ENCODE measurements at regions not wholly inside any gene's neighbourhood (a gene's known extent, or its start where the extent isn't known, plus 50 kb on each side); places are given as distances from the start of the nearest gene placed in this dataset.
A peak's percentile ranks its signal among the peaks of the same experiment; 100 is the strongest.
"Not testable (repeated sequence)": the region's sequence is repeated elsewhere in the genome, so short reads cannot be mapped to it uniquely, and the experiment has no call there.

GRCh38 chr12:102642199-102642598, 161.8 kb upstream of the IGF1 start:
- DNase-seq (ENCODE audit: extremely low read depth, low read depth) = no peak
- TF ChIP-seq, protein P1, sequence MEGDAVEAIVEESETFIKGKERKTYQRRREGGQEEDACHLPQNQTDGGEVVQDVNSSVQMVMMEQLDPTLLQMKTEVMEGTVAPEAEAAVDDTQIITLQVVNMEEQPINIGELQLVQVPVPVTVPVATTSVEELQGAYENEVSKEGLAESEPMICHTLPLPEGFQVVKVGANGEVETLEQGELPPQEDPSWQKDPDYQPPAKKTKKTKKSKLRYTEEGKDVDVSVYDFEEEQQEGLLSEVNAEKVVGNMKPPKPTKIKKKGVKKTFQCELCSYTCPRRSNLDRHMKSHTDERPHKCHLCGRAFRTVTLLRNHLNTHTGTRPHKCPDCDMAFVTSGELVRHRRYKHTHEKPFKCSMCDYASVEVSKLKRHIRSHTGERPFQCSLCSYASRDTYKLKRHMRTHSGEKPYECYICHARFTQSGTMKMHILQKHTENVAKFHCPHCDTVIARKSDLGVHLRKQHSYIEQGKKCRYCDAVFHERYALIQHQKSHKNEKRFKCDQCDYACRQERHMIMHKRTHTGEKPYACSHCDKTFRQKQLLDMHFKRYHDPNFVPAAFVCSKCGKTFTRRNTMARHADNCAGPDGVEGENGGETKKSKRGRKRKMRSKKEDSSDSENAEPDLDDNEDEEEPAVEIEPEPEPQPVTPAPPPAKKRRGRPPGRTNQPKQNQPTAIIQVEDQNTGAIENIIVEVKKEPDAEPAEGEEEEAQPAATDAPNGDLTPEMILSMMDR (IDR thresholded peaks at IDR 0.05; ENCODE audit: low read depth, low read length) = no peak

DNA sequence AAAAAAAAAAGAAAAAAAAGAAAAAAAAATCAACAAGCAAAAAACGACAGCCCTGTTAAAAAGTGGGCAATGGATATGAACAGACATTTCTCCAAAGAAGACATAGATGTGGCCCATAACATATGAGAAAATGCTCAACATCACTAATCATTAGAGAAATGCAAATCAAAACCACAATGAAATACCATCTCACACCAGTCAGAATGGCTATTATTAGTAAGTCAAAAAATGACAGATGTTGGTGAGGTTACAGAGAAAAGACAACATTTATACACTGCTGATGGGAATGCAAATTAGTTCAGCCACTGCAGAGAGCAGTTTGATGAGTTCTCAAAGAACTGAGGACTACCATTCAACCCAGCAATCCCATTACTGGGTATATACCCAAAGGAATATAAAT, 160.3 kb upstream of the IGF1 start:
- DNase-seq (ENCODE audit: extremely low read depth, low read depth) = not testable (repeated sequence)

DNA sequence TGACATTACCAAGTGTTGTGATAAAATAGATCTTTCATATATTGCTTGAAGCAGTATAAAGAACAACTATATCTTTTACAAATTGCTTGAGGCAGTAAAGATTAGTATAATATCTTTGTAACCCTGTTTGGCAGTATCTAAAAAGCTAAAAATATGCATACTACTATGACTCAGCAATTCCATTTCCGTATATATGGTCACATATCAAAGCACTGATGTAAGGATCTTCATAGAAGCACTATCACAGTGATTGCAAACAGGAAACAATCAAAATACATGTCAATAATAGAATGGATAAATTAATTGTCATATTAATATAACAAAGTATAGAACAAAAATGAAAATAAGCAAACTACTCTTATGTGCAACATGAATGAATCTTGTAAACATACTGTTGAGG, 158.4 kb upstream of the IGF1 start:
- TF ChIP-seq, protein P1 (IDR thresholded peaks at IDR 0.05; ENCODE audit: low read depth, low read length) = no peak
- no peak for DNase-seq (ENCODE audit: extremely low read depth, low read depth)

DNA sequence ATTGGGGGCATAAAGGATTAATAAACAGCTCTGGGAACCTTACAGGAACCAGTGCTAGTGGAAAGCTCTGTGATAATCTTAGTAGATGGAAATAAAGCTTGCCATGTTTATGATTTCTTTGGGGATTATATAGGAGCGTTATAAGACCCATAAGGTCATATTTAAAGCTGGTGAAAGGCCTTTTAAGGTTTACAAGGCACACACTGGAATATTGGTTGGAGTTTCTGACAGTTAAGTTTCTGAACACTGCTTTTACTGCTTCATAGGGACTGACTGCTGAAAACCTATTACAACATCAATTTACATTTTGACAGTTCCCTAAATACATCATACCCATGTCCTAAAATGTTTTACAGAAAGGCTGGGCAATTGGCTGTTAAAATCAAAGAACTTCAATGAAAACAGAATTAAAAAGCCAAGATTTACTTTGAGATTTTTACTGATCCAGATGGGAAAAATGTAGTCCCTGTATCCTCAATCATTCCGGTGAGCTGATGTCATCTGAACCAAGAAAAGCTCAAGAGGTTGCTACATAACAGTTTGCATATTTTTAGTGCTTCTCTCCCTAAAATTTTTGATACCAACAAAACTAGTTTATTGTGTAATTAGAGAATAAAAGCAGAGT, 153.7 kb upstream of the IGF1 start:
- TF ChIP-seq, protein P1 (IDR thresholded peaks at IDR 0.05; ENCODE audit: low read depth, low read length) = no peak
- DNase-seq (ENCODE audit: extremely low read depth, low read depth) = peak; percentile 27

DNA sequence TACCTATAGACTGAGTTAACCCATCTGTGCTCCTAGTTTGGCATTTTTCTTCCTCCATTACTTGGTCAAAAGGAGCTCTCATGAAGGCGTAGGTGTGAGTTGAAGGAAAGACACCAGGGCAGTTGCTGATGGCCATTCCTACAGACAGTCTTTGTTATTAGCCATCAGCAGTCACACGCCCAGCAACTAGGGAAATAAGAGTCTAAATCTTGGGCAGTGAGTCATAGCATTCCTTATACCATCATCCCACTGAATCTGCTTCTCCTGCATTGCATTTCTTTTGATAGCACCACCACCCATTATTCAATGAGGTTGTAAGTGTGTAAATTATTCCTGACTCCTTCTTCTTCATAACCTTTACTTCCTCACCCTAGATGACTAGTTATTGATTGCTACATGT, 150.9 kb upstream of the IGF1 start:
- TF ChIP-seq, protein P1 (IDR thresholded peaks at IDR 0.05; ENCODE audit: low read depth, low read length) = no peak
- DNase-seq (ENCODE audit: extremely low read depth, low read depth) = no peak

DNA sequence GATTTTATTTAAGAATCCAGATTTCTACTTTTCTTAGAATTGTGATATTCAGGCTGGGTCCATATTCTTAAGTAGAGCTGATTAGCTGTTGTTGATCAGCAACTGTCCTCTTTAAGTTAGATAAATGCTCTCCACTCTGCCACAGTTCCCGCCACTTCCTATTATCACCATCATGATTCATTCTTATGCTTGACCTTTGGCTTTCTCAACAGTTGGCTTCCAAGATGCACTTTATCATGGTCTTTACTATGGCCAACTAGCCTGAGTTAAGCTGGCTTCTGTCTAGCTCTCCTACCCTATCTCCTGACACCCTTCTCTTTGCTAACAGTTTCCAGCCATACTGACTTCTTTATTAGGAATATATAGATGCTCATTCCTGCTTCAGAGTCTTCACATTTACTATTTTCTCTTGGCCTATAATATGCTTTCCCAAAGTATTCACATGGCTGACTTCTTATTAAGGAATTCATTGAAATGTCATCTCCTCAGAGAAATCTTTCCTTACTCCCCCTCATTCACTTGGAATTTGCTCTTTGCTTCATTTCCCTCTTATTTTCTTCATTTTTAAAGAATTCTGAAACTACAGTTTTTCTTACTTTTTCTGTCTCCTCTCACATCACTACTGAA, 149.0 kb upstream of the IGF1 start:
- TF ChIP-seq, protein P1 (IDR thresholded peaks at IDR 0.05; ENCODE audit: low read depth, low read length) = no peak
- DNase-seq (ENCODE audit: extremely low read depth, low read depth) = no peak

DNA sequence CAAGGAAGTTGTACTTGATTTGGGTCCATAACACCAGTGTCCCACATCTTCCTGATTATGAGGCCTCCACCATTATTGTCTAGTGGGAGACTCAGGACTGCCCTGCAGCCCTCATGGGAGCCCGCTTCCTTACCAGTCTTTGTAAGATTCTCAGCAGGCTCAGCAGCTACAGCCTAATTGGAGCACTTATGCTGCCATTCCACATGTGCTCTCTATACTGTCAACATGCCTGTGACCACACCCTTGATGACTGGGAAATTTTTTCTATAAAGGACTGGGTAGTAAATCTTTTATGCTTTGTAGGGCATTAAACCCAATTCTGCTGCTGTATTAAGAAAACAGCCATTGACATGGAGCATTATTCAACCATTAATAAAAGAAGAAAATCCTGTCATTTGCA, 145.5 kb upstream of the IGF1 start:
- TF ChIP-seq, protein P1 (IDR thresholded peaks at IDR 0.05; ENCODE audit: low read depth, low read length) = no peak
- no peak for DNase-seq (ENCODE audit: extremely low read depth, low read depth)

GRCh38 chr12:102622618-102623017, 142.3 kb upstream of the IGF1 start:
- TF ChIP-seq, protein P1 (IDR thresholded peaks at IDR 0.05; ENCODE audit: low read depth, low read length) = no peak
- DNase-seq (ENCODE audit: extremely low read depth, low read depth) = no peak
